Kidney epithelial cell (primary cell): ENCODE measurements at regions not wholly inside any gene's neighbourhood (a gene's known extent, or its start where the extent isn't known, plus 50 kb on each side); places are given as distances from the start of the nearest gene placed in this dataset.
"Not testable (repeated sequence)": the region's sequence is repeated elsewhere in the genome, so short reads cannot be mapped to it uniquely, and the experiment has no call there.

Experiments used
- DNase-seq: peaks from one replicate; pipeline ENCODE4 v3.0.0-alpha.2; 2010; ENCODE audit warnings: low read depth
- H3K27me3 ChIP-seq: 2 replicates; pipeline ENCODE4 v1.6.0; 2011; ENCODE audit warnings: low read length; ENCODE audit not compliant: control insufficient read depth, insufficient read depth
- H3K36me3 ChIP-seq: 2 replicates; pipeline ENCODE4 v1.5.1; 2011; ENCODE audit warnings: low read length; ENCODE audit not compliant: control insufficient read depth, insufficient read depth
- H3K4me3 ChIP-seq: 2 replicates; pipeline ENCODE4 v1.5.1; 2011; ENCODE audit warnings: low read depth, mild to moderate bottlenecking, control low read depth, low read length
- TF ChIP-seq, protein P1 (sequence below): IDR thresholded peaks from 2 replicates; pipeline ENCODE4 v1.5.1; 2011; ENCODE audit warnings: mild to moderate bottlenecking, moderate library complexity, low read length, control low read depth, inconsistent platforms; ENCODE audit not compliant: insufficient read depth, poor library complexity, severe bottlenecking

- no peaks in the 10 kb centered on the region for H3K36me3 ChIP-seq
- TF ChIP-seq, protein P1, sequence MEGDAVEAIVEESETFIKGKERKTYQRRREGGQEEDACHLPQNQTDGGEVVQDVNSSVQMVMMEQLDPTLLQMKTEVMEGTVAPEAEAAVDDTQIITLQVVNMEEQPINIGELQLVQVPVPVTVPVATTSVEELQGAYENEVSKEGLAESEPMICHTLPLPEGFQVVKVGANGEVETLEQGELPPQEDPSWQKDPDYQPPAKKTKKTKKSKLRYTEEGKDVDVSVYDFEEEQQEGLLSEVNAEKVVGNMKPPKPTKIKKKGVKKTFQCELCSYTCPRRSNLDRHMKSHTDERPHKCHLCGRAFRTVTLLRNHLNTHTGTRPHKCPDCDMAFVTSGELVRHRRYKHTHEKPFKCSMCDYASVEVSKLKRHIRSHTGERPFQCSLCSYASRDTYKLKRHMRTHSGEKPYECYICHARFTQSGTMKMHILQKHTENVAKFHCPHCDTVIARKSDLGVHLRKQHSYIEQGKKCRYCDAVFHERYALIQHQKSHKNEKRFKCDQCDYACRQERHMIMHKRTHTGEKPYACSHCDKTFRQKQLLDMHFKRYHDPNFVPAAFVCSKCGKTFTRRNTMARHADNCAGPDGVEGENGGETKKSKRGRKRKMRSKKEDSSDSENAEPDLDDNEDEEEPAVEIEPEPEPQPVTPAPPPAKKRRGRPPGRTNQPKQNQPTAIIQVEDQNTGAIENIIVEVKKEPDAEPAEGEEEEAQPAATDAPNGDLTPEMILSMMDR: no peak
- DNase-seq: no peak
Observed at GRCh38 chr14:104230946-104231345, 92.6 kb downstream of the KIF26A start.

DNA sequence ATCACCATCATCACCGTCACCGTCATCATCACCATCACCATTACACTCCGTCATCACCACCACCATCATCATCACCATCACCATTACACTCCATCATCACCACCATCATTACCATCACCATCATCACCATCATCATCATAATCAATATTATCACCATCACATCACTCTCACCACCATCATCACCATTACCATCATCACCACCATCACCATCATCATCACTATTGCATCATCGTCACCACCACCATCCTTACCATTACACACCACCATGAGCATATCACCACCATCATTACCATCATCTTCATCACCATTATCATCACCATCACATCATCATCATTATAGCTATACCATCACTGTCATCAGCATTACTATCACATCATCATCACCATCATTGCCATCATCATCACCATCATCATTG lies 93.7 kb downstream of the KIF26A start:
- H3K4me3 ChIP-seq: no peak overlapping the region
- DNase-seq: no peak
- TF ChIP-seq, protein P1: no peak
- no peaks in the 10 kb centered on the region for H3K36me3 ChIP-seq
- H3K27me3 ChIP-seq: peaks cover 6% of the 10 kb centered on the region

More at GRCh38 chr14:104230946-104231345, 92.6 kb downstream of the KIF26A start:
- H3K4me3 ChIP-seq: no peak overlapping the region
- H3K27me3 ChIP-seq: peaks cover 6% of the 10 kb centered on the region

- not testable (repeated sequence) for DNase-seq, H3K36me3 ChIP-seq, H3K4me3 ChIP-seq, H3K27me3 ChIP-seq
Observed at GRCh38 chr14:104234007-104234786, 95.8 kb downstream of the KIF26A start.

DNA sequence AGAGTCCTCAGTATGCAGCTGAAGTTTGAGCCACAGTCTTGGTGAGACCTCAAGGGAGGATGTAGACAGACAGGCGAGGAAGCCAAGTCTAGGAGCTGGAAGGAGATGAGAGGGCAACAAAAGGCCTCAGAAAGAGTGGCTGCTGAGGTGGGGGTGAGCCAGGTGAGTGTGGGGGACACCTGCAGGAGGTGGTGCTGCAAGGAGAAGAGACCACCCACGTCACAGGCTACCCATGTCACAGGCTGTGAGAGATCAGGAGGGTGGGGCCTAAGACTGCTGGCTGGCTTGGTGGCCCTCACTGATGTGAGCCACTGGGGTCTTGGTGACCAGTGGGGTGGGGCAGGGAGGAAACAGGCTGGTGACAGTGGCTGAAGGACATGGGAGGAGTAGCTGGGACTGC lies 97.3 kb downstream of the KIF26A start:
- H3K4me3 ChIP-seq: no peak overlapping the region
- DNase-seq: no peak
- TF ChIP-seq, protein P1: no peak
- no peaks in the 10 kb centered on the region for H3K27me3 ChIP-seq
- H3K36me3 ChIP-seq: no peaks in the 10 kb centered on the region

DNA sequence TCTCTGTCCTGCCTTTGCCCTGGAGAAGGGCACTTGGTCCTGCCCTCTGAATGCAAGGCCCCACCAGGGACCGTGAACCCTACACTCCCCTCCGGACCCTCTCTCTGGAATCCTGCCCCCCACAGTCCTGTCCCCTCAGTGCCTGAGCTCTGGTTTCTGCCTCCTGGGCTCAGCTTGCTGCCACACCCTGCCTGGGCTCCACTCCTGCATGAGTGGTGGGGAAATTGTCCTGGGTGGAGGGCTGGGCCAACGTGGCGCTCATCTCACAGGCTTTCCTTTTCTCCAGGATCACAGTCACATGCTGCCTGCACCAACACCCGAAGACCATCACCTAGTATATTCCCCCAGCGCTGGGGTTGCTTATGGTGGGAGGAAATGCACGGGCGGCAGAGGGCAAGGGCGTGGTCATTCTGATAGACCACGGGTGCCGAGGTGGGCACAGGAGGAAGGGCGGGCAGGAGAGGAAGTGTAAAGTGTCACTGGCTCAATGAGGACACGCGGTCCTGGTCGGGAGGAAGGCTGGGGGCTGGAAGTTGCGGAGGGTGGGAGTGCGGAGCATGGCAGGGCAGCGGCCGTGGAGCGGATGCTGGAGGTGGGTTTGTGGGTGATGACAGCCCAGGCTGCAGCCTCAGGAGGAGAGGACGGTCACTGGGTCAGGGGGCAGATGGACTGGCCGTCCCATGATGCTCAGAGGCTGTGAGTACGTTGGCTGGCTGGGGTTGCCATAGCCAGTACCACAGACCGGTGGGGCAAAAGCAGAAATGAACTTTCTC lies 99.5 kb downstream of the KIF26A start:
- H3K4me3 ChIP-seq: no peak overlapping the region
- TF ChIP-seq, protein P1: no peak
- no peak for DNase-seq
- no peaks in the 10 kb centered on the region for H3K36me3 ChIP-seq
- H3K27me3 ChIP-seq: no peaks in the 10 kb centered on the region

GRCh38 chr14:104238424-104239184 lies 100.2 kb downstream of the KIF26A start:
- H3K4me3 ChIP-seq: no peak overlapping the region
- TF ChIP-seq, protein P1: no peak

More at GRCh38 chr14:104238424-104239184, 100.2 kb downstream of the KIF26A start:
- no peaks in the 10 kb centered on the region for H3K36me3 ChIP-seq
- no peaks in the 10 kb centered on the region for H3K27me3 ChIP-seq
- no peak for DNase-seq
